OCI-LY1 (cell line): ENCODE measurements at regions not wholly inside any gene's neighbourhood (a gene's known extent, or its start where the extent isn't known, plus 50 kb on each side); places are given as distances from the start of the nearest gene placed in this dataset.

ENCODE experiments used
- EZH2 ChIP-seq: fragments of 200-600 bp; sonication (generic), shearing (Covaris generic); IDR thresholded peaks from 2 replicates; pipeline ENCODE4 v1.8.0; 2017; ENCODE audit warnings: borderline replicate concordance, mixed run types, mild to moderate bottlenecking, antibody characterized with exemption, low read length, moderate library complexity, mixed read lengths
- TF ChIP-seq, protein P1 (sequence below): fragments of 200-600 bp; sonication (generic), shearing (Covaris generic); IDR thresholded peaks from 2 replicates; pipeline ENCODE4 v1.5.1; 2017; ENCODE audit warnings: mild to moderate bottlenecking, antibody characterized with exemption, low read length, moderate library complexity, mixed read lengths

DNA sequence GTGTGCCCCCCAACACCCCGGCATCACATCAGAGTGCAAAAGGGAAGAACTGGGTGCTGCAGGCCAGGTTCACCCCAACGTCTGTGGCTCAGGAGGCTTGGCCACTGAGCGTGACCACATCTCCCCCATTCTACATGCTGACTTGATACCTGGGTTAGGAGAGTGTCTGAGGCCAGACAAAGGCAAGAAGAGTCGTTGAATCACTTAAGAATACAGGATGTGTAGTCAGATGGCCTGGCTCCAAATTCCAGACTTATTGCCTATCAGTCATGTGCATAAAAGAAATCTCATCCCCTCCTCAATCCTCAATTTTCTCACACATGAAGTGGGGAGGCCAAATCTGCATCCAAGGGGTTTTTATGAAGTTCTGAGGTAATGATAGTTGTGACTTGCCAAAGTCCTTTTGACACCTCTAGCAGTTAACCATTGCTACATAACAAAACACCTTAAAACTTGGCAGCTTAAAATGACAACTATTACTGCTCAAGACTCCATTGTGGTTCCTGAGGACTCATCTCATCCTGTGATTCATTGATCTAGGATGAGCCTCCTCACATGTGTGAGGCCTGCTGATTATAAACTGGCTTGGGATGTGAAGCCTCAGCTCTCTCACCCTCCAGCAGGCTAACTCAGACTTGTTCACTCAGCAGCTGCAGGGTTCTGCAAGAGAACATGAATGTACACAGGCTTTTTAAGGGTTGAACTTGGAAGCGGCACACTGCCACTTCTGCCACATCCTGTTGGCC is 138.8 kb upstream of the TLE3 start:
- TF ChIP-seq, protein P1, sequence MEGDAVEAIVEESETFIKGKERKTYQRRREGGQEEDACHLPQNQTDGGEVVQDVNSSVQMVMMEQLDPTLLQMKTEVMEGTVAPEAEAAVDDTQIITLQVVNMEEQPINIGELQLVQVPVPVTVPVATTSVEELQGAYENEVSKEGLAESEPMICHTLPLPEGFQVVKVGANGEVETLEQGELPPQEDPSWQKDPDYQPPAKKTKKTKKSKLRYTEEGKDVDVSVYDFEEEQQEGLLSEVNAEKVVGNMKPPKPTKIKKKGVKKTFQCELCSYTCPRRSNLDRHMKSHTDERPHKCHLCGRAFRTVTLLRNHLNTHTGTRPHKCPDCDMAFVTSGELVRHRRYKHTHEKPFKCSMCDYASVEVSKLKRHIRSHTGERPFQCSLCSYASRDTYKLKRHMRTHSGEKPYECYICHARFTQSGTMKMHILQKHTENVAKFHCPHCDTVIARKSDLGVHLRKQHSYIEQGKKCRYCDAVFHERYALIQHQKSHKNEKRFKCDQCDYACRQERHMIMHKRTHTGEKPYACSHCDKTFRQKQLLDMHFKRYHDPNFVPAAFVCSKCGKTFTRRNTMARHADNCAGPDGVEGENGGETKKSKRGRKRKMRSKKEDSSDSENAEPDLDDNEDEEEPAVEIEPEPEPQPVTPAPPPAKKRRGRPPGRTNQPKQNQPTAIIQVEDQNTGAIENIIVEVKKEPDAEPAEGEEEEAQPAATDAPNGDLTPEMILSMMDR = no peak
- no peak for TF ChIP-seq EZH2
